Upper lobe of left lung (tissue), 4 donors: ENCODE measurements at regions not wholly inside any gene's neighbourhood (a gene's known extent, or its start where the extent isn't known, plus 50 kb on each side); places are given as distances from the start of the nearest gene placed in this dataset.

ENCODE experiments used
- POLR2A ChIP-seq, 4 donors: fragments of 450-650 bp; IDR thresholded peaks; one replicate each; pipeline ENCODE4 v1.5.1; 2016 to 2017; ENCODE audit warnings: antibody characterized with exemption in 4 of 4, mild to moderate bottlenecking in 2 of 4
- TF ChIP-seq, protein P1 (sequence below), 6 experiments: fragments of 450-650 bp in 4 of 6; fragments of 200-600 bp in 2 of 6; sonication (generic) in 2 of 6; IDR thresholded peaks; one replicate each; pipeline ENCODE4 v1.5.1; 2016 to 2019; ENCODE audit warnings: antibody characterized with exemption in 6 of 6

- no peak for TF ChIP-seq POLR2A (IDR thresholded peaks at IDR 0.05)
- TF ChIP-seq, protein P1, sequence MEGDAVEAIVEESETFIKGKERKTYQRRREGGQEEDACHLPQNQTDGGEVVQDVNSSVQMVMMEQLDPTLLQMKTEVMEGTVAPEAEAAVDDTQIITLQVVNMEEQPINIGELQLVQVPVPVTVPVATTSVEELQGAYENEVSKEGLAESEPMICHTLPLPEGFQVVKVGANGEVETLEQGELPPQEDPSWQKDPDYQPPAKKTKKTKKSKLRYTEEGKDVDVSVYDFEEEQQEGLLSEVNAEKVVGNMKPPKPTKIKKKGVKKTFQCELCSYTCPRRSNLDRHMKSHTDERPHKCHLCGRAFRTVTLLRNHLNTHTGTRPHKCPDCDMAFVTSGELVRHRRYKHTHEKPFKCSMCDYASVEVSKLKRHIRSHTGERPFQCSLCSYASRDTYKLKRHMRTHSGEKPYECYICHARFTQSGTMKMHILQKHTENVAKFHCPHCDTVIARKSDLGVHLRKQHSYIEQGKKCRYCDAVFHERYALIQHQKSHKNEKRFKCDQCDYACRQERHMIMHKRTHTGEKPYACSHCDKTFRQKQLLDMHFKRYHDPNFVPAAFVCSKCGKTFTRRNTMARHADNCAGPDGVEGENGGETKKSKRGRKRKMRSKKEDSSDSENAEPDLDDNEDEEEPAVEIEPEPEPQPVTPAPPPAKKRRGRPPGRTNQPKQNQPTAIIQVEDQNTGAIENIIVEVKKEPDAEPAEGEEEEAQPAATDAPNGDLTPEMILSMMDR (IDR thresholded peaks at IDR 0.05), result no peak
Measured at GRCh38 chr2:7524195-7524594, 607.0 kb downstream of the RNF144A start.
